Kidney tubule cell (primary cell): ENCODE measurements at regions not wholly inside any gene's neighbourhood (a gene's known extent, or its start where the extent isn't known, plus 50 kb on each side); places are given as distances from the start of the nearest gene placed in this dataset.
"Not testable (repeated sequence)": the region's sequence is repeated elsewhere in the genome, so short reads cannot be mapped to it uniquely, and the experiment has no call there.

Experiments used
- DNase-seq: peaks from one replicate; pipeline ENCODE4 v3.0.0-alpha.2; 2018; ENCODE audit warnings: low spot score

DNA sequence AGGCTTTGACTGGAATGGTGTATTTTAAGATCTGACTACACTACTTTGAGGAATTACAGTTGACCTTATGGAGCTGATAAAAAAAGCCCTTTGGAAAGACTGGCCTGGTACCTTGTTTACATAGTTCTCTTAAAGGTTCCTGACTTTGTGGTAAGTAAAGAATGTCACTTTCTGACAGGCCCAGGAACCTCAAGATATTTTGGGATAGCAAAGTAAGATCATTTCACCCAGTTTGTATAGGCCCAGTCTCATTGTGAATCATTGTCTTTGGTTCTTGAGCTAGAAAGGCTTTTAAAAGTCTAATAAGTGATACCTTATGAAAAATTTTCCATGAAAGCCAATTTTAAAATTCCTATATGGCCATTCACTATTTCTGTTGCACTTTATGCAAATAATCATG, 316.3 kb upstream of the LRRTM4 start:
- peak; percentile 19 for DNase-seq

DNA sequence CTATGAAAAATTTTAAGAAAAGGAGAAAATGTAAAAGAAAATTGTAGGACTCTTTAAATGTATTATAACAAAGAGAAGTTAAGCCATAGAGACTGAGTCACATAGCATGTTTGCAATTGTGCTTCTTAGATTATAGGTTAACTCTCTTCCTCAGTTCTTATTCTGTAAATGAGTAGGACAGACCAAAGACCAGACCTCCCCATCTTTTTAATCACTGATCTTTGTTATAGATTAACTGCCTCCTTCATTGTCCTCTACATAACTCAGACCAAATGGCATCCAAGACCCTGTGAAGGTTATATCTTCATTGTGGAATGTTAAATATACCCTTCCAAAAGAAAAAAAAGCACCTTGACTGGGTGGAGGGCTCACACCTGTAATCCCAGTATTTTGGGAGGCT, 316.9 kb upstream of the LRRTM4 start:
- peak; percentile 78 for DNase-seq

DNA sequence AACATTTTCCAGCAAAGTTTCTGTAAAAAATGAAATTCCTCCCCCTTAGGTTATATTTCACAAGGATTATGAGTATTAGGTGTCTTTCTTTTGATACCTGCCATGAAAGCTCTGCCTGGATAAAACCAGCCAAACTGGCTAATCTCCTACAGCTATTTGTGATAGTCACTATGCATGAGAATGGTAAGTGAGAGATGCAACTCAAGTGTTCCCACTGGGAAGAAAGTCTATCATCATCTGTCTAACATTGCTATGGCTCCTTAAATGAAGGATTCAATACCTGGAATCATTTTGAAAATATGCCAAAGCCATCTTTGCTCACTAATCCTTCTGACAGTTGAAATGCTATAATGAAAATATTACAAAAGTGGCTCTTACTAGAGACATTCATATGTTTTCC, 339.9 kb upstream of the LRRTM4 start:
- no peak for DNase-seq

DNA sequence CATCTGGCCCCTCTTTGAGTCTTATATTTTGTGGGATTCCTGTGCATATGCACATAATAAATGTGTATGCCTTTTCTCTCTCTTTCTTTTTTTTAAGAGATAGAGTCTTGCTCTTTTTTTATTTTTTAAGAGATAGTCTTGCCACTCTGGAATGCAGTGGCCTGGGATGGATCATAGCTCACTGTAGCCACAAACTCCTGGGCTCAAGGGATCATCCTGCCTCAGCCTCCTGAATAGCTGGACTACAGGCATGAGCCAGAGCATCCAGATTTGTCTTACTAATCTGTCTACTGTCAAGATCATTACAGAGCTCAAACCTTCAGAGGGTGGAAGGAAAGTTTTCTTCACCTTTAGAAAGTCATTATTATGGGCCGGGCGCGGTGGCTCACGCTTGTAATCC, 342.2 kb upstream of the LRRTM4 start:
- DNase-seq = no peak

GRCh38 chr2:77866661-77867060, 344.5 kb upstream of the LRRTM4 start:
- no peak for DNase-seq

DNA sequence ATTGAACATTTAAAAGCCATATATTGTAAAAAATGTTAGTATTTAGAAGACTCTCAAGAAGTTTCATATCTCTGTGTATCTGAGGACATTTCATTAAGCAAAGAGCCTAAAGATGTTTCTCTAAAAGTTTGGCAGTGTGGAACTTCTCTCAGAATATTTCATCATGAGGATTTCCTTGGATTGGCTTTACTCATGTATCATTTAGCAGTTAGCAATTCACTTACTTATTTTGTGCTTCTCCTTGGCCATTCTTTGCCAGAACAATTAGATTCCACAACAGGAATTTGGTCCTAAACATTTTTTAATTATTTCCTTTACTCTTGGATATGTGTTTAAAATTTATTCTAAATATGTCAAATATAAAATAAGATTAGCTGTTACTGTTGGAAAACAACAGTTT, 345.0 kb upstream of the LRRTM4 start:
- no peak for DNase-seq

GRCh38 chr2:77873506-77873905, 351.3 kb upstream of the LRRTM4 start:
- DNase-seq = no peak

- not testable (repeated sequence) for DNase-seq
Observed at GRCh38 chr2:77900211-77900610, 378.0 kb upstream of the LRRTM4 start.

DNA sequence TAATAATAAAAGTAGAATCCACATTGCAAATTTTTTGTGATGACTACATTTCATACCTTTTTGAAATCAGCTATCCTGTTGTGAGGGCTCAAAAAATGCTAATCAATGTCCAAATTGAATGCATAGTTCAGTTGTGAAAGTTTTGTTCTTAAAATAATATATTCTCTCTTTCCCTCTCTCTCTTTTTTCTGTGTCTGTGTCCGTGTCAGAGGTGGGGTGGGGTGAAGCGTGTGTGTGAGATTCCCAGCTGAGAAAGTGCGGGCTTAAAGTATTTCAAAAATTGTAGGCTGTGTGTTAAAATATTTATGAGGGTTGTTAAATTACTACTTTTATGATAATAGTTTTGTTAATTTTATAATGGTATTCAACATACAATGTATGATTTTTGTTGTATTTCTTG, 388.0 kb upstream of the LRRTM4 start:
- DNase-seq = no peak

DNA sequence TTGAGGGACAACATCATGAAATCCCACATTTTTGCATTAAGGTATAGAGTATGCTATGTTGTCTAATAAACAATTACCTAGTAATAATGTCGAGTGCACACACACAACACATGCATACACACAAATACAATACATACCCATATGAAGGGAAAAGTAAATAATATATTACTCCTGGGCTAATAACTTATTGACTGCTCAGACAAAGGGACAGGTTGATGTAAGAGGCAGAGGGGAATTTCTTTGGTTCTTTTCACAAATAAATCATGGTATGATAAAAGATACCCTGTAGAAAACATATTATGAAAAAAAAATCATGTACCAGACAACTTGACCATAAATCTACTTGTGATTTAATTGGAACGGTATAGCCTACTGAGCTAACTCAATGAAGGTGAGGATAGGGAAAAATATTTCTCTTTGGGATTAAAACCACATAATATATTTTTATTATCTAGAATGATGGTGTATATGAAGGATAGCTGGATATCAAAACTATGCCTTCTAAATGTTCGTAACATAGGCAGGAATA, 398.7 kb upstream of the LRRTM4 start:
- no peak for DNase-seq

- no peak for DNase-seq
Observed at GRCh38 chr2:77922567-77922966, 400.4 kb upstream of the LRRTM4 start.

DNA sequence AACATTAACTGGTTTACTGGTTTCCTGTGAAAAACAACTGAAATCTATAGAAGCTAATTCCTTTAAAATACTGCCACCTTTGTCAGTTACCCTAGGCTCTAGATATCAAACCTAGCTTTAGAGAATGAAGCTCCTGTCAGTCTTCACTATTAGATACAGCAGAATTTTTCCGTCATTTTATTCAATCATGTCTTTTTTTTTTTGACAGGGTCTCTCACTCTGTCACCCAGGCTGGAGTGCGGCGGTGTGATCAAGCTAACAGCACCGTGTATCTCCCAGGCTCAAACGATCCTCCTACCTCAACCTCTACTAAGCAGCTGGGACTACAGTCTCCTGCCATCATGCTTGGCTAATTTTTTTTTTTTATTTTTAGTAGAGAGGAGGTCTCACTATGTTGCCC, 415.2 kb upstream of the LRRTM4 start:
- DNase-seq = no peak

DNA sequence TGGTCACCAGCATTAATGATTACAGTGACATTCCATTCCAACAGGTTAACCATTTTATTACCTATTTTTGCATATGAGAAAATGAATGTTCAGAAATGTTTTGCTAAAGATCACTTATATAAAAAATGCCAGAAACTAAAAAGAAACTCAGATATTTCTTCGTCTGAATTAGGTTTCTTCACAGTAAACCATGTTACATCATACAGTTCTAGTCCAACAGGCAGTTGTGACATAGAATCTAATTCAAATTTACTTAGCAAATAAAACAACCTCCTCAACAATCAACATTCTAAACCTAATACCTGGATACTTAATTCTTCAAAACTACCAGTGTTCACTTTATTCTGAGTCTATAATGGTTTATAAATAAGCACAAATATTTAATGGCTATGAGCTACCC, 416.3 kb upstream of the LRRTM4 start:
- DNase-seq = no peak

GRCh38 chr2:77939370-77939769, 417.2 kb upstream of the LRRTM4 start:
- DNase-seq = no peak

GRCh38 chr2:77939801-77940200, 417.6 kb upstream of the LRRTM4 start:
- DNase-seq = no peak

DNA sequence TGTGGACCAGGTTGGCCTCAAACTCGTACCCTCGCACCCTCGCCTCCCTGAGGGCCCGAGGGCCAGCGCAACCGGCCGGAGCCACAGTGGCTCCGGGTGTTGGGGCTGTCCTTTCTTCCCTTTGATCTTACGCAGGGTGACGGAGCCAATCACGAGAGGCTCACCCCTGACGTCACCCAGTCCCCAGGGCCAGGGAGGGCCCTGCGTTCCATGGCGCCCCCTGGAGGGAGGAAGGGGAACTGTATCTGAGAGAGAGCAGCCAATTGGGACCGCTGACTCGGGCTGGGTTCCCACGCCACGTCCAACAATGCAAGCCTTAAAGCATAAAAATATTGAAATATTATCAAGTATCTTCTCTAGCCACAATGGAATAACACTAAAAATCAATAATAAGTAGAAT, 432.8 kb upstream of the LRRTM4 start:
- DNase-seq = no peak

GRCh38 chr2:77962943-77963342, 440.8 kb upstream of the LRRTM4 start:
- DNase-seq = no peak

DNA sequence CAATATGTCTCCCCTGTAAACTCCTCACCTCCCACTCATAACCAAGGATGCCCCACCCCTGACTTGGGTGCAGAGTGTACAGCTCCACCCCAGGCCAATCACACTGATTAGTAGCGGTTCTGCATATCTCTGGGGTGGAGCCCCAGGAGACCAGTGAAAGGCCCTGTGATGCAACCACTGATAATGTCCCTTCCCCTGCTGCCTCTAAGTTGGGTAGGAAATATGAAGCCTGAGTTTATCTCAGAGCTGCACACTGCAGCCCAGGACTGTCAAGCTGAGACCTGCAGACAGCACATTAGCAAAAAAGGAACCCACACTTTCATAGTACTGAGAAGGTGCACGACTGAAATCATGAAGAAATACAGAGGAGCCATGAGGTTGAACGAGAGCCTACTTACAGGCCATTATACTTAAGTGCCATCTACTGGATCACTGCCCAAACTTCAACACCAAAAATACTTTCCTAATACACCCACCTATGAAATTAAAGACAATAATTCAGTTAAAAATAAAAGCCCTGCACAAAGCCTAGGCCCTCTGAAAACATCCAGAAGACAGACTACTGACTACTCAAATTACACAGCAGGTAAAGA, 455.4 kb upstream of the LRRTM4 start:
- DNase-seq = peak; percentile 7

- DNase-seq = no peak
Observed at GRCh38 chr2:77995161-77995560, 473.0 kb upstream of the LRRTM4 start.

DNA sequence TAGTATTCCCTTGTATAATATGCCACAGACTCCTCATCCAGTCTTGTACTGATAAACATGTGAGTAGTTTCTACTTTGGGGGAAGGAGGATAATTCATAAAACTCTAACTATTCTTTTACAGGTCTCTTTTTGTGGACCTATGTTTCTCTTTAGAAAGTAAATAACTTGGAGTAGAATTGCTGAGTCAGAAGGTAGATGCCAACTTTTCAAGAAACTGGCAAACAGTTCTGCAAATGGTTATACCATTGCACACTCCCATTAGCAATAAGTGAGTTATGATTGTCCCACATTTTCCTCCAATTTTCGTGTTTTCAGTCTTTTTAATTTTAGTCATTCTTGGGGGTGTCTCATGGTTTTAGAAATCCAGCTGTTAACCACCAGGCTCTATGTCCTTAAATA, 477.2 kb upstream of the LRRTM4 start:
- DNase-seq = no peak

DNA sequence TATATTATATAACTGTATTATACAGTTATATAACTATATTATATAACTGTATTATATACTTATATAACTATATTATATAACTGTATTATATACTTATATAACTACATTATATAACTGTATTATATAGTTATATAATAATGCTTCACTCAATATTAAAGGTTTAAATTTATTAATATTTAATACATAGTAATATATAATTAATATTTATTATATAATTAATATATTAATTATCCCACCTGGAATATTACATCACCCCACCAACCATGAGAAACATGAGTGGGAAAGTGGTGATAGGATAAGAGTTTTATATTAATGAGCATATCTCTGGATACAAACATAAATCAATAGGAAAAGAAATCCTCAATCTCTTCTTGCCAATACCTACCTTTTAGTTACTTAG, 487.1 kb upstream of the LRRTM4 start:
- DNase-seq = no peak

GRCh38 chr2:78011251-78011650, 489.1 kb upstream of the LRRTM4 start:
- no peak for DNase-seq

DNA sequence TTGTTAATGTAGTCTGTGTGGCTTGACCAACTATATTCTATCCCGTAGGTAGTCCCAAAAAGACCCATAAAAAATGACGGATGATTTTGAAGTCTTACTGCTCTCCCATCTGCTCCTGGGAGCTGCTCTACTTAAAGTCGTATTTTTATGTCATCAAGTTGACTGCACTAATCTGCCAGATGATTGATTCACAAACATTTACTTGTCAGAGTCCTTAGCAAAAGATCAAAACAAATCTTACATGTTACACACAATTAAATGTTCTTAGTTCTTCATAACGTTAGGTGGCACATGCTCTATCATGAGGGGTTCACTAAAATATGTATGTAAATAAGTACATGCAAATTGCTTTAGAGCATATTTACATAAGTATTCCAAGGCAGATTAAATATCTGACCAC, 498.3 kb upstream of the LRRTM4 start:
- no peak for DNase-seq

DNA sequence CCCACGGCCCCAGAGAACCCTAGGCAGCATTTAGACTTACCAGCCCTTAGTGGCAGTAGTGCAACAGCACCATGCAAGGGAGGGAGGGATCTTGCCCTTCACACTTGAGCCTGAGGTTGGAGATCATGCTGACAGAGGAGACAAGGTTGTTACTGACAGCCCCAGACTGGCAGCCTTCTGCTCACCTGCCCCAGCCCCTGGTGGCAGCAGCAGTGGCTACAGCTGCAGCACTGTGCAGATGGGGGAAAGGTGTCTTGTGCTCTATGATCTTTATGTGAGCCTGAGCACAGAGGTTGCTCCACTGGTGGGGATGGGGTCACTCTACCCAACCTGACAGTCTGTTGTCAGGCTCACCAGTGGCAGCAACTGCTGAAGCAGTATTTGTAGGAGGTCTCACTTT, 501.2 kb upstream of the LRRTM4 start:
- DNase-seq = no peak

DNA sequence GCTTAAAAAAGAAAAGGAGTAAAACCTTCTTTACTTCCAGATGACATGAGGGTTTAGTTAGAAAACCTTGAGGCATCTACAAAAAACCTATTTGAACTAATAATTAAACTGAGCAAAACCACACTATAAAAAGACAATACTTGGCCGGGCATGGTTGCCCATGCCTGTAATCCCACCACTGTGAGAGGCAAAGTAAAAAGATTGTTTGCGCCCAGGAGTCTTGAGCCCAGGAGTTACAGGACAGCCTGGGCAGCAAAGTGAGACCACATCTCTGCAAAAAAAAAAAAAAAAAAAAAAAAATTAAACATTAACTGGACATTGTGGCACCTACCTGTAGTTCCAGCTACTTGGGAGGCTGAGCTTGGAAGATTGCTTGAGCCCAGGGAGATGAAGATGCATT, 502.8 kb upstream of the LRRTM4 start:
- DNase-seq = peak; percentile 55
